ENCODE measurements at regions not wholly inside any gene's neighbourhood (a gene's known extent, or its start where the extent isn't known, plus 50 kb on each side); places are given as distances from the start of the nearest gene placed in this dataset.

GRCh38 chr9:26746357-26747072 lies 146.1 kb downstream of the CAAP1 start:
- no peak for ATAC-seq
- DNase-seq, result no peak
- Histone ChIP-seq H3K36me3 (ENCODE audit: insufficient read depth in 1 of 2, low read depth in 1 of 2) (no peaks in the 10 kb centered on the region), H3K9me3 (no peaks in the 10 kb centered on the region), H3K4me3 (no peak overlapping the region), H3K4me1 (no peaks in the 10 kb centered on the region), H3K27ac (no peak overlapping the region), H3K27me3 (ENCODE audit: insufficient read depth in 3 of 3, low read length in 2 of 3) (no peaks in the 10 kb centered on the region)
- TF ChIP-seq CTCF (IDR thresholded peaks at IDR 0.05), result no peak
- intact Hi-C loops (cut with DNase I), result loop anchor here in 1 of 2 donors (10.0 kb wide), 1 partner anchor 108 kb away; no protein-coding TSS in a partner anchor
- WGBS, 3 donors, result 89 to 93% (median 90%) methylated on average over 4 of the region's 4 CpGs

GRCh38 chr9:26745111-26745510 lies 147.5 kb downstream of the CAAP1 start:
- no peak overlapping the region for H3K27ac ChIP-seq
- DNase-seq, result no peak
- H3K27me3 ChIP-seq (ENCODE audit: insufficient read depth in 3 of 3, low read length in 2 of 3), result no peaks in the 10 kb centered on the region
- no peak overlapping the region for H3K4me3 ChIP-seq
- intact Hi-C loops (cut with DNase I), result loop anchor here (2.0 to 10.0 kb wide), 2 partner anchors 110 to 230 kb away; no protein-coding TSS in a partner anchor
- H3K36me3 ChIP-seq (ENCODE audit: insufficient read depth in 1 of 2, low read depth in 1 of 2), result no peaks in the 10 kb centered on the region
- TF ChIP-seq CTCF (IDR thresholded peaks at IDR 0.05), result no peak
- no peak for ATAC-seq
- H3K4me1 ChIP-seq, result no peaks in the 10 kb centered on the region
- no peaks in the 10 kb centered on the region for H3K9me3 ChIP-seq
- 91 to 94% (median 92%) methylated on average over 4 of the region's 4 CpGs for WGBS, 3 donors

GRCh38 chr9:26744191-26744965 lies 148.2 kb downstream of the CAAP1 start:
- Histone ChIP-seq H3K4me3 (no peak overlapping the region), H3K27me3 (ENCODE audit: insufficient read depth in 3 of 3, low read length in 2 of 3) (no peaks in the 10 kb centered on the region), H3K36me3 (ENCODE audit: insufficient read depth in 1 of 2, low read depth in 1 of 2) (no peaks in the 10 kb centered on the region), H3K4me1 (no peaks in the 10 kb centered on the region), H3K27ac (no peak overlapping the region), H3K9me3 (no peaks in the 10 kb centered on the region)
- intact Hi-C loops (cut with DNase I), result loop anchor here (1.0 to 10.0 kb wide), 3 partner anchors 110 to 231 kb away; no protein-coding TSS in a partner anchor
- DNase-seq, result no peak
- WGBS, 3 donors, result 32 to 39% (median 38%) methylated on average over 2 of the region's 2 CpGs
- ATAC-seq, result no peak
- TF ChIP-seq CTCF (IDR thresholded peaks at IDR 0.05), result peak; percentile 78

GRCh38 chr9:26742828-26743476 lies 149.7 kb downstream of the CAAP1 start:
- Histone ChIP-seq H3K27me3 (ENCODE audit: insufficient read depth in 3 of 3, low read length in 2 of 3) (no peaks in the 10 kb centered on the region), H3K9me3 (no peaks in the 10 kb centered on the region), H3K27ac (no peak overlapping the region), H3K4me3 (no peak overlapping the region), H3K4me1 (no peaks in the 10 kb centered on the region), H3K36me3 (ENCODE audit: insufficient read depth in 1 of 2, low read depth in 1 of 2) (no peaks in the 10 kb centered on the region)
- ATAC-seq (no peak), DNase-seq (no peak)
- WGBS, 3 donors, result 6 to 25% (median 20%) methylated on average over 2 of the region's 2 CpGs
- TF ChIP-seq CTCF (IDR thresholded peaks at IDR 0.05), result no peak
- intact Hi-C loops (cut with DNase I), result loop anchor here in 1 of 2 donors (10.0 kb wide), 1 partner anchor 112 kb away; no protein-coding TSS in a partner anchor

All from psoas muscle (tissue), 7 donors.